ENCODE measurements at regions not wholly inside any gene's neighbourhood (a gene's known extent, or its start where the extent isn't known, plus 50 kb on each side); places are given as distances from the start of the nearest gene placed in this dataset.

GRCh38 chr4:8768357-8768999 lies 103.2 kb downstream of the HMX1 start:
- TF ChIP-seq CTCF (conservative IDR thresholded peaks at IDR 0.05; ENCODE audit: low read depth, low read length) = no peak
- TF ChIP-seq EZH2 (IDR thresholded peaks at IDR 0.05; ENCODE audit: borderline replicate concordance, low read depth, low read length, poor library complexity, severe bottlenecking) = no peak

Measured in A673 (cell line).